H9 (cell line): ENCODE measurements at regions not wholly inside any gene's neighbourhood (a gene's known extent, or its start where the extent isn't known, plus 50 kb on each side); places are given as distances from the start of the nearest gene placed in this dataset.

Experiments
- DNase-seq: peaks from one replicate; pipeline ENCODE4 v3.0.0-alpha.2; 2017
- H2AFZ ChIP-seq: one replicate; pipeline ENCODE4 v1.6.1; 2013; ENCODE audit warnings: mild to moderate bottlenecking, low read length, control low read depth, moderate library complexity
- H2AK5ac ChIP-seq: 2 replicates; pipeline ENCODE4 v1.6.1; 2013; ENCODE audit warnings: low read length, control low read depth, mixed read lengths; ENCODE audit not compliant: insufficient read length
- H2BK120ac ChIP-seq: one replicate; pipeline ENCODE4 v1.6.1; 2013; ENCODE audit warnings: low read depth, mild to moderate bottlenecking, low read length, control low read depth, inconsistent platforms; ENCODE audit not compliant: poor library complexity, severe bottlenecking
- H2BK12ac ChIP-seq: 2 replicates; pipeline ENCODE4 v1.6.1; 2013; ENCODE audit warnings: low read length, control low read depth, mixed read lengths, low read depth; ENCODE audit not compliant: insufficient read length
- H2BK15ac ChIP-seq: 2 replicates; pipeline ENCODE4 v1.6.1; 2013; ENCODE audit warnings: low read depth, low read length, control low read depth
- H2BK20ac ChIP-seq: one replicate; pipeline ENCODE4 v1.6.1; 2013; ENCODE audit warnings: low read depth, mild to moderate bottlenecking, low read length, control low read depth, inconsistent platforms; ENCODE audit not compliant: poor library complexity, severe bottlenecking
- H2BK5ac ChIP-seq: 2 replicates; pipeline ENCODE4 v1.6.1; 2013; ENCODE audit warnings: low read length, control low read depth, mixed read lengths; ENCODE audit not compliant: insufficient read length
- H3K14ac ChIP-seq: 2 replicates; pipeline ENCODE4 v1.6.1; 2013; ENCODE audit warnings: low read length, control low read depth; ENCODE audit not compliant: insufficient read depth
- H3K18ac ChIP-seq: 2 replicates; pipeline ENCODE4 v1.6.1; 2013; ENCODE audit warnings: low read depth, mild to moderate bottlenecking, mixed read lengths, low read length, control low read depth; ENCODE audit not compliant: insufficient read length
- H3K23ac ChIP-seq: 2 replicates; pipeline ENCODE4 v1.6.1; 2013; ENCODE audit warnings: low read length, control low read depth, mixed read lengths, low read depth; ENCODE audit not compliant: insufficient read length
- H3K23me2 ChIP-seq: 2 replicates; pipeline ENCODE4 v1.6.1; 2013; ENCODE audit warnings: low read depth, mild to moderate bottlenecking, mixed read lengths, low read length, control low read depth; ENCODE audit not compliant: insufficient read length, poor library complexity, severe bottlenecking
- H3K27ac ChIP-seq: 2 replicates; pipeline ENCODE4 v1.5.1; 2013; ENCODE audit warnings: low read length, control low read depth, mixed read lengths, low read depth; ENCODE audit not compliant: insufficient read length
- H3K27me3 ChIP-seq: 2 replicates; pipeline ENCODE4 v1.6.1; 2013; ENCODE audit warnings: low read length, control low read depth, inconsistent platforms; ENCODE audit not compliant: insufficient read depth
- H3K4ac ChIP-seq: 2 replicates; pipeline ENCODE4 v1.6.1; 2013; ENCODE audit warnings: low read depth, mild to moderate bottlenecking, control low read depth, inconsistent platforms, low read length, moderate library complexity
- H3K4me1 ChIP-seq: 2 replicates; pipeline ENCODE4 v1.6.1; 2013; ENCODE audit warnings: low read length, control low read depth, inconsistent platforms; ENCODE audit not compliant: insufficient read depth
- H3K4me2 ChIP-seq: 2 replicates; pipeline ENCODE4 v1.6.1; 2013; ENCODE audit warnings: low read length, control low read depth, mixed read lengths; ENCODE audit not compliant: insufficient read length, insufficient read depth
- H3K56ac ChIP-seq: 2 replicates; pipeline ENCODE4 v1.6.1; 2013; ENCODE audit warnings: low read depth, mild to moderate bottlenecking, mixed read lengths, low read length, control low read depth; ENCODE audit not compliant: insufficient read length
- H3K79me1 ChIP-seq: 2 replicates; pipeline ENCODE4 v1.6.1; 2013; ENCODE audit warnings: low read depth, mild to moderate bottlenecking, moderate library complexity, low read length, control low read depth, inconsistent platforms; ENCODE audit not compliant: insufficient read depth, poor library complexity, severe bottlenecking
- H3K79me2 ChIP-seq: 2 replicates; pipeline ENCODE4 v1.6.1; 2013; ENCODE audit warnings: low read length, control low read depth, inconsistent platforms; ENCODE audit not compliant: insufficient read depth
- H3K9ac ChIP-seq: 2 replicates; pipeline ENCODE4 v1.6.1; 2013; ENCODE audit warnings: low read length, control low read depth, mixed read lengths; ENCODE audit not compliant: insufficient read length; ENCODE audit errors: extremely low read depth
- H3K9me3 ChIP-seq: one replicate; pipeline ENCODE4 v1.6.1; 2013; ENCODE audit warnings: low read depth, low read length, inconsistent platforms; ENCODE audit not compliant: control insufficient read depth
- H3T11ph ChIP-seq: one replicate; pipeline ENCODE4 v1.6.1; 2013; ENCODE audit warnings: mild to moderate bottlenecking, low read length, control low read depth, inconsistent platforms
- H4K20me1 ChIP-seq: one replicate; pipeline ENCODE4 v1.6.1; 2013; ENCODE audit not compliant: control insufficient read depth, insufficient read length, insufficient read depth
- H4K5ac ChIP-seq: 2 replicates; pipeline ENCODE4 v1.6.1; 2013; ENCODE audit warnings: low read depth, mild to moderate bottlenecking, mixed read lengths, low read length, control low read depth; ENCODE audit not compliant: insufficient read length
- H4K8ac ChIP-seq: replicated peaks from 2 replicates; pipeline ENCODE4 v1.6.1; 2013; ENCODE audit warnings: low read length, control low read depth, mixed read lengths, low read depth; ENCODE audit not compliant: insufficient read length
- H4K91ac ChIP-seq: 2 replicates; pipeline ENCODE4 v1.6.1; 2013; ENCODE audit warnings: low read depth, mild to moderate bottlenecking, moderate library complexity, mixed read lengths, low read length, control low read depth; ENCODE audit not compliant: insufficient read length
- H3K27ac Mint-ChIP-seq, 3 experiments: 2 replicates in 2 of 3; 3 replicates in 1 of 3; pipeline ENCODE4 v1.8.0; 2020 to 2021; ENCODE audit warnings: mixed read lengths in 3 of 3, mild to moderate bottlenecking in 1 of 3, moderate library complexity in 1 of 3
- H3K27me3 Mint-ChIP-seq: 2 replicates; pipeline ENCODE4 v1.8.0; 2021; ENCODE audit warnings: low read depth, mild to moderate bottlenecking, moderate library complexity, mixed read lengths
- H3K36me3 Mint-ChIP-seq, 3 experiments: 2 replicates in 2 of 3; 3 replicates in 1 of 3; pipeline ENCODE4 v1.8.0; 2020 to 2021; ENCODE audit warnings: low read depth in 3 of 3, mixed read lengths in 3 of 3; ENCODE audit not compliant: insufficient read depth in 1 of 3
- H3K4me1 Mint-ChIP-seq, 2 experiments: 2 replicates each; pipeline ENCODE4 v1.8.0; 2020; ENCODE audit warnings: mixed read lengths in 2 of 2
- H3K4me3 Mint-ChIP-seq, 2 experiments: 2 replicates in 1 of 2; 3 replicates in 1 of 2; pipeline ENCODE4 v1.8.0; 2020 to 2021; ENCODE audit warnings: mild to moderate bottlenecking in 2 of 2, mixed read lengths in 2 of 2, moderate library complexity in 1 of 2
- H3K9me3 Mint-ChIP-seq, 2 experiments: 2 replicates in 1 of 2; 3 replicates in 1 of 2; pipeline ENCODE4 v1.8.0; 2020; ENCODE audit warnings: mild to moderate bottlenecking in 2 of 2, mixed read lengths in 2 of 2, moderate library complexity in 1 of 2
- CTCF ChIP-seq: fragments of 200-600 bp; sonication (generic); conservative IDR thresholded peaks from 3 replicates; pipeline ENCODE4 v1.8.0; 2021; ENCODE audit warnings: antibody characterized with exemption, mild to moderate bottlenecking
- WGBS: extraction: QIAGEN DNeasy Blood & Tissue Kit; methylation state at CpG from one replicate; pipeline ENCODE4 v1.1.7; 2013; ENCODE audit warnings: missing lambda C conversion rate, low lambda C conversion rate, mixed read lengths; ENCODE audit not compliant: insufficient read length; ENCODE audit errors: extremely low coverage; 5-methylcytosine and 5-hydroxymethylcytosine counted together

GRCh38 chr14:34059037-34059924 lies 108.4 kb upstream of the EGLN3 start:
- Histone ChIP-seq H4K20me1 (no peaks in the 10 kb centered on the region), H2AFZ (peak overlapping the region; percentile 6), H4K5ac (no peak overlapping the region), H3K27me3 (no peaks in the 10 kb centered on the region; the same call in 1 of the 2 replicates), H3T11ph (no peak overlapping the region), H3K56ac (no peak overlapping the region), H2BK15ac (no peak overlapping the region), H2BK20ac (no peak overlapping the region), H3K14ac (peak overlapping the region; percentile 65; the same call in 1 of the 2 replicates), H2BK12ac (no peak overlapping the region), H3K4ac (no peak overlapping the region), H2AK5ac (no peak overlapping the region), H3K79me1 (no peaks in the 10 kb centered on the region), H3K27ac (no peak overlapping the region), H4K8ac (no peak overlapping the region), H4K91ac (no peak overlapping the region), H2BK5ac (no peak overlapping the region), H2BK120ac (no peak overlapping the region), H3K18ac (peak overlapping the region; percentile 9), H3K23ac (no peak overlapping the region), H3K79me2 (no peaks in the 10 kb centered on the region), H3K9me3 (no peaks in the 10 kb centered on the region), H3K4me1 (no peaks in the 10 kb centered on the region), H3K4me2 (peak overlapping the region; percentile 32), H3K23me2 (peaks cover 6% of the 10 kb centered on the region), H3K9ac (no peak overlapping the region)
- TF ChIP-seq CTCF, result no peak
- H3K27ac Mint-ChIP-seq, result no peak overlapping the region
- no peak for DNase-seq
- peak overlapping the region; percentile 64 to 74 for H3K4me3 Mint-ChIP-seq
- H3K36me3 Mint-ChIP-seq, result no peaks in the 10 kb centered on the region
- H3K9me3 Mint-ChIP-seq, result no peaks in the 10 kb centered on the region; a peak in 1 of 5 replicates
- peaks cover 13 to 16% of the 10 kb centered on the region in 2 experiments for H3K4me1 Mint-ChIP-seq
- H3K27me3 Mint-ChIP-seq, result peaks cover 31% of the 10 kb centered on the region
- no CpG with 5 or more reads among the region's 16 CpGs for WGBS
